Umbilical cord (tissue), 1 donor: ENCODE measurements at regions not wholly inside any gene's neighbourhood (a gene's known extent, or its start where the extent isn't known, plus 50 kb on each side); places are given as distances from the start of the nearest gene placed in this dataset.

Experiments used
- DNase-seq: peaks from one replicate; pipeline ENCODE4 v3.0.0-alpha.2; 2015; ENCODE audit warnings: low spot score

- no peak for DNase-seq
Observed at GRCh38 chr4:3818371-3818770, 52.2 kb downstream of the ADRA2C start.

GRCh38 chr4:3819210-3819919 is 53.2 kb downstream of the ADRA2C start:
- DNase-seq: no peak

GRCh38 chr4:3820016-3820805 is 54.0 kb downstream of the ADRA2C start:
- DNase-seq: no peak

GRCh38 chr4:3820806-3821579 is 54.8 kb downstream of the ADRA2C start:
- no peak for DNase-seq

GRCh38 chr4:3821580-3822229 is 55.5 kb downstream of the ADRA2C start:
- DNase-seq: no peak

GRCh38 chr4:3822230-3822947 is 56.2 kb downstream of the ADRA2C start:
- DNase-seq: no peak

GRCh38 chr4:3823496-3824341 is 57.5 kb downstream of the ADRA2C start:
- no peak for DNase-seq

GRCh38 chr4:3824521-3825270 is 58.5 kb downstream of the ADRA2C start:
- DNase-seq: no peak

GRCh38 chr4:3825530-3825929 is 59.3 kb downstream of the ADRA2C start:
- DNase-seq: no peak

GRCh38 chr4:3826247-3827172 is 60.3 kb downstream of the ADRA2C start:
- DNase-seq: no peak

- DNase-seq: peak; percentile 87
Observed at GRCh38 chr4:3827616-3828492, 61.7 kb downstream of the ADRA2C start.

GRCh38 chr4:3828546-3828945 is 62.4 kb downstream of the ADRA2C start:
- no peak for DNase-seq

- no peak for DNase-seq
Observed at GRCh38 chr4:3829211-3829955, 63.2 kb downstream of the ADRA2C start.

GRCh38 chr4:3829956-3830773 is 64.0 kb downstream of the ADRA2C start:
- DNase-seq: no peak

GRCh38 chr4:3830774-3831528 is 64.8 kb downstream of the ADRA2C start:
- DNase-seq: no peak
